Neural cell (in vitro differentiated cells): ENCODE measurements at regions not wholly inside any gene's neighbourhood (a gene's known extent, or its start where the extent isn't known, plus 50 kb on each side); places are given as distances from the start of the nearest gene placed in this dataset.

Experiments used
- H2AFZ ChIP-seq: fragments of 200-600, 300-800 bp; sonication (generic), shearing (Covaris generic); 2 replicates; pipeline ENCODE4 v1.6.0; 2014; ENCODE audit warnings: low read depth, mild to moderate bottlenecking, antibody characterized with exemption, low read length, moderate library complexity
- H3F3A ChIP-seq: fragments of 200-600 bp; shearing (Covaris generic); 2 replicates; pipeline ENCODE4 v1.6.1; 2016; ENCODE audit warnings: mild to moderate bottlenecking, moderate library complexity, mixed read lengths, antibody characterized with exemption, low read length; ENCODE audit not compliant: insufficient read depth, poor library complexity, severe bottlenecking
- H3K27ac ChIP-seq: fragments of 200-600, 300-800 bp; sonication (generic), shearing (Covaris generic); 2 replicates; pipeline ENCODE4 v1.5.1; 2014; ENCODE audit warnings: mild to moderate bottlenecking, low read length, moderate library complexity
- H3K27me3 ChIP-seq: fragments of 300-800, 200-600 bp; sonication (generic), shearing (Covaris generic); 2 replicates; pipeline ENCODE4 v1.6.0; 2014; ENCODE audit warnings: mild to moderate bottlenecking, low read depth, low read length, moderate library complexity; ENCODE audit not compliant: insufficient read depth
- H3K36me3 ChIP-seq: fragments of 300-800, 200-600 bp; sonication (generic), shearing (Covaris generic); 2 replicates; pipeline ENCODE4 v1.5.1; 2014; ENCODE audit warnings: mild to moderate bottlenecking, antibody characterized with exemption, low read length, moderate library complexity; ENCODE audit not compliant: insufficient read depth
- H3K4me2 ChIP-seq: fragments of 300-800, 200-600 bp; sonication (generic), shearing (Covaris generic); 2 replicates; pipeline ENCODE4 v1.6.0; 2014; ENCODE audit warnings: mild to moderate bottlenecking, low read length
- H3K4me3 ChIP-seq: fragments of 300-800, 200-600 bp; sonication (generic), shearing (Covaris generic); 2 replicates; pipeline ENCODE4 v1.5.1; 2014; ENCODE audit warnings: mild to moderate bottlenecking, low read length, moderate library complexity
- H3K79me2 ChIP-seq: fragments of 200-600 bp; shearing (Covaris generic); replicated peaks from 2 replicates; pipeline ENCODE4 v1.6.0; 2014; ENCODE audit warnings: mild to moderate bottlenecking, low read length, moderate library complexity; ENCODE audit not compliant: insufficient read depth
- H3K9ac ChIP-seq: fragments of 300-800, 200-600 bp; sonication (generic), shearing (Covaris generic); 2 replicates; pipeline ENCODE4 v1.6.1; 2016; ENCODE audit warnings: mild to moderate bottlenecking, low read length, mixed read lengths
- H3K9me2 ChIP-seq: fragments of 200-600 bp; shearing (Covaris generic); 2 replicates; pipeline ENCODE4 v1.6.1; 2016; ENCODE audit warnings: mild to moderate bottlenecking, low read length, mixed read lengths; ENCODE audit not compliant: insufficient read depth
- H3K9me3 ChIP-seq: fragments of 200-600, 300-800 bp; sonication (generic), shearing (Covaris generic); 2 replicates; pipeline ENCODE4 v1.6.1; 2016; ENCODE audit warnings: mild to moderate bottlenecking, mixed run types, low read length, moderate library complexity, mixed read lengths
- H4K20me1 ChIP-seq: fragments of 200-600 bp; shearing (Covaris generic); 2 replicates; pipeline ENCODE4 v1.6.1; 2016; ENCODE audit warnings: mild to moderate bottlenecking, mixed run types; ENCODE audit not compliant: insufficient read depth
- CTCF ChIP-seq: fragments of 450-650 bp; IDR thresholded peaks from 2 replicates; pipeline ENCODE4 v1.5.1; 2014; ENCODE audit warnings: antibody characterized with exemption, mild to moderate bottlenecking, moderate library complexity; ENCODE audit not compliant: poor library complexity, severe bottlenecking
- EP300 ChIP-seq: fragments of 450-650 bp; conservative IDR thresholded peaks from 2 replicates; pipeline ENCODE4 v1.6.1; 2014; ENCODE audit warnings: antibody characterized with exemption, mild to moderate bottlenecking, moderate library complexity; ENCODE audit not compliant: poor library complexity, severe bottlenecking
- EZH2 ChIP-seq: fragments of 200-600, 300-800 bp; shearing (Covaris generic), sonication (generic); IDR thresholded peaks from 2 replicates; pipeline ENCODE4 v1.6.1; 2014; ENCODE audit warnings: antibody characterized with exemption, low read length, borderline replicate concordance, mild to moderate bottlenecking; ENCODE audit not compliant: insufficient read depth, poor library complexity, severe bottlenecking
- MXI1 ChIP-seq: fragments of 450-650 bp; conservative IDR thresholded peaks from 2 replicates; pipeline ENCODE4 v1.6.1; 2014; ENCODE audit warnings: antibody characterized with exemption, mild to moderate bottlenecking; ENCODE audit not compliant: poor library complexity, severe bottlenecking
- POLR2AphosphoS5 ChIP-seq: IDR thresholded peaks from 2 replicates; pipeline ENCODE4 v1.6.1; 2012
- RAD21 ChIP-seq: fragments of 450-650 bp; conservative IDR thresholded peaks from 2 replicates; pipeline ENCODE4 v1.6.1; 2014; ENCODE audit warnings: antibody characterized with exemption, mild to moderate bottlenecking, moderate library complexity
- REST ChIP-seq: IDR thresholded peaks from 2 replicates; pipeline ENCODE4 v1.6.1; 2012; ENCODE audit warnings: borderline replicate concordance
- SMC3 ChIP-seq: fragments of 450-650 bp; conservative IDR thresholded peaks from 2 replicates; pipeline ENCODE4 v1.6.1; 2014; ENCODE audit warnings: antibody characterized with exemption, mild to moderate bottlenecking, moderate library complexity; ENCODE audit not compliant: poor library complexity
- TAF1 ChIP-seq: IDR thresholded peaks from 2 replicates; pipeline ENCODE4 v1.6.1; 2012; ENCODE audit warnings: low read depth

GRCh38 chr4:180436361-180436760, 1806.8 kb upstream of the TENM3 start:
- Histone ChIP-seq H3K27ac (no peak overlapping the region), H3K27me3 (no peaks in the 10 kb centered on the region), H3K9me2 (no peaks in the 10 kb centered on the region), H3F3A (no peaks in the 10 kb centered on the region), H3K4me2 (no peak overlapping the region), H3K4me3 (no peak overlapping the region), H3K79me2 (no peaks in the 10 kb centered on the region), H4K20me1 (no peaks in the 10 kb centered on the region), H3K9me3 (no peaks in the 10 kb centered on the region), H3K9ac (no peak overlapping the region), H3K36me3 (no peaks in the 10 kb centered on the region), H2AFZ (no peak overlapping the region)
- no peak for TF ChIP-seq EZH2
- no peak for TF ChIP-seq MXI1
- TF ChIP-seq REST: no peak
- no peak for TF ChIP-seq RAD21
- no peak for TF ChIP-seq SMC3
- TF ChIP-seq POLR2AphosphoS5: no peak
- no peak for TF ChIP-seq CTCF
- TF ChIP-seq EP300: no peak

GRCh38 chr4:180437601-180438000, 1805.6 kb upstream of the TENM3 start:
- Histone ChIP-seq H3K9me3 (no peaks in the 10 kb centered on the region), H3K27ac (no peak overlapping the region), H3K27me3 (no peaks in the 10 kb centered on the region), H3K4me2 (no peak overlapping the region), H3K9me2 (no peaks in the 10 kb centered on the region), H3K9ac (no peak overlapping the region), H3K79me2 (no peaks in the 10 kb centered on the region), H3K36me3 (no peaks in the 10 kb centered on the region), H4K20me1 (no peaks in the 10 kb centered on the region), H2AFZ (no peak overlapping the region), H3K4me3 (no peak overlapping the region), H3F3A (no peaks in the 10 kb centered on the region)
- TF ChIP-seq TAF1 (no peak), RAD21 (no peak), POLR2AphosphoS5 (no peak), SMC3 (no peak), EP300 (no peak), MXI1 (no peak), EZH2 (no peak), REST (no peak), CTCF (no peak)
